SJCRH30 (cell line): ENCODE measurements at regions not wholly inside any gene's neighbourhood (a gene's known extent, or its start where the extent isn't known, plus 50 kb on each side); places are given as distances from the start of the nearest gene placed in this dataset.
"Not testable (repeated sequence)": the region's sequence is repeated elsewhere in the genome, so short reads cannot be mapped to it uniquely, and the experiment has no call there.

Source experiments
- DNase-seq, 2 experiments: peaks; one replicate each; pipeline ENCODE4 v3.0.0-alpha.2; 2015 to 2020
- H3K27ac ChIP-seq: fragments of 250-450 bp; sonication (Bioruptor Pico); 2 replicates; pipeline ENCODE4 v1.5.1; 2020; ENCODE audit warnings: mild to moderate bottlenecking, moderate library complexity
- H3K27me3 ChIP-seq: fragments of 250-450 bp; sonication (Bioruptor Pico); 2 replicates; pipeline ENCODE4 v1.5.1; 2020; ENCODE audit warnings: mild to moderate bottlenecking, moderate library complexity
- H3K36me3 ChIP-seq: fragments of 250-450 bp; sonication (Bioruptor Pico); 2 replicates; pipeline ENCODE4 v1.5.1; 2020; ENCODE audit warnings: mild to moderate bottlenecking, moderate library complexity
- H3K4me1 ChIP-seq: fragments of 250-450 bp; sonication (Bioruptor Pico); 2 replicates; pipeline ENCODE4 v1.5.1; 2020; ENCODE audit warnings: mild to moderate bottlenecking, moderate library complexity
- H3K4me3 ChIP-seq: fragments of 250-450 bp; sonication (Bioruptor Pico); 2 replicates; pipeline ENCODE4 v1.5.1; 2020; ENCODE audit warnings: mild to moderate bottlenecking, moderate library complexity
- H3K9me3 ChIP-seq: fragments of 250-450 bp; sonication (Bioruptor Pico); replicated peaks from 2 replicates; pipeline ENCODE4 v1.5.1; 2020; ENCODE audit warnings: mild to moderate bottlenecking, moderate library complexity

DNA sequence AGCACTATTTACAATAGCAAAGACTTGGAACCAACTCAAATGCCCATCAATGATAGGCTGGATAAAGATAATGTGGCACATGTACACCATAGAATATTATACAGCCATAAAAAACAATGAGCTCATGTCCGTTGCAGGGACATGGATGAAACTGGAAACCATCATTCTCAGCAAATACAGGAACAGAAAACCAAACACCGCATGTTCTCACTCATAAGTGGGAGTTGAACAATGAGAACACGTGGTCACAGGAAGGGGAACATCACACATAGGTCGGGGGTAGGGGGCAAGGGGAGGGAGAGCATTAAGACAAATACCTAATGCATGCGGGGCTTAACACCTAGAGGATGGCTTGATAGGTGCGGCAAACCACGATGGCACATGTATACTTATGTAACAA is 56.0 kb upstream of the XPO1 start:
- not testable (repeated sequence) for H3K36me3 ChIP-seq, H3K4me3 ChIP-seq, DNase-seq, H3K9me3 ChIP-seq, H3K27ac ChIP-seq, H3K4me1 ChIP-seq, H3K27me3 ChIP-seq

DNA sequence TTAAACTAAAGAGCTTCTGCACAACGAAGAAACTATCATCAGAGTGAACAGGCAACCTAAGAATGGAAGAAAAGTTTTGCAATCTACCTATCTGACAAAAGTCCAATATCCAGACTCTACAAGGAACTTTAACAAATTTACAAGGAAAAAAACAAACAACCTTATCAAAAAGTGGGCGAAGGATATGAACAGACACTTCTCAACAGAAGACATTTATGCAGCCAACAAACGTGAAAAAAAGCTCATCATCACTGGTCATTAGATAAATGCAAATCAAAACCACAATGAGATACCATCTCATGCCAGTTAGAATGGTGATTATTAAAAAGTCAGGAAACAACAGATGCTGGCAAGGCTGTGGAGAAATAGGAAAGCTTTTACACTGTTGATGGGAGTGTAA is 55.5 kb upstream of the XPO1 start:
- H3K4me3 ChIP-seq, DNase-seq, H3K27me3 ChIP-seq, H3K4me1 ChIP-seq, H3K27ac ChIP-seq, H3K9me3 ChIP-seq, H3K36me3 ChIP-seq: not testable (repeated sequence)

DNA sequence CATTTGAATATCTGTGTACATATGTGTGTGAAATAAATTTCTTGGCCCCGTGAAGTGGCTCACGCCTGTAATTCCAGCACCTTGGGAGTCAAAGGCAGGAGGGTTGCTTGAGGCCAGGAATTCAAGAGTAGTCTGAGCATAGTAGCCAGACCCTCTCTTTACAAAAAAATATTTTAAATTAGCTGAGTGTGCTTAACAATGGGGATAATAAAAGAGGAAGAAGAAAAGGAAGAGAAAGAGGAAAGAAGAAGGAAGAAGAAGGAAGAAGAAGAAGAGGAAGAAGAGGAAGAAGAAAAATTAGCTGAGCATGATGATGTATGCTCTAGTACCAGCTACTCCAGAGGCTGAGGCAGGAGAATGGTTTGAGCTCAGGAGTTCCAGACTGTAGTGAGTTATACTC is 52.1 kb upstream of the XPO1 start:
- H3K36me3 ChIP-seq = no peaks in the 10 kb centered on the region
- no peak overlapping the region for H3K27ac ChIP-seq
- no peaks in the 10 kb centered on the region for H3K4me1 ChIP-seq
- no peaks in the 10 kb centered on the region for H3K27me3 ChIP-seq
- no peak for DNase-seq
- H3K9me3 ChIP-seq = no peaks in the 10 kb centered on the region; the same call in 1 of the 2 replicates
- H3K4me3 ChIP-seq = no peak overlapping the region

DNA sequence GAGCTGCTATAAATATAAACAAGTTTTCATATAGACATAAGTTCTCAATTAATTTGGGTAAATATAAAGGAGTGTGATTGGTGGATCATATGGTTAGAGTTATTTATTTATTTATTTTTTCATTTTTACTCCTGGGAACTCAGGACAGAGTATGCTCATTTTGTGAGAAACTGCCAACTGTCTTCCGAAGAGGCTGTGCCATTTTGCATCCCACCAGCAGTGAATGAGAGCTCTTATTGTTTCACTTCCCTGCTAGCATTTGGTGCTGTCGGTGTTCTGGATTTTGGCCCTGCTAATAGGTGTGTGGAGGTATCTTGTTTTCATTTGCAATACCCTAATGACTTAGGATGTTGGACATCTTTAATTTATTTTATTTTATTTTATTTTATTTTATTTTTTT is 50.4 kb upstream of the XPO1 start:
- H3K27ac ChIP-seq = no peak overlapping the region
- no peak for DNase-seq
- H3K36me3 ChIP-seq = no peaks in the 10 kb centered on the region
- no peak overlapping the region for H3K4me3 ChIP-seq
- H3K9me3 ChIP-seq = no peaks in the 10 kb centered on the region; the same call in 1 of the 2 replicates
- no peaks in the 10 kb centered on the region for H3K4me1 ChIP-seq
- H3K27me3 ChIP-seq = no peaks in the 10 kb centered on the region
